HL-60 (cell line): ENCODE measurements at regions not wholly inside any gene's neighbourhood (a gene's known extent, or its start where the extent isn't known, plus 50 kb on each side); places are given as distances from the start of the nearest gene placed in this dataset.

Source experiments
- DNase-seq, 2 experiments: peaks; one replicate each; pipeline ENCODE4 v3.0.0-alpha.2; 2010 to 2020; ENCODE audit warnings: low read depth in 1 of 2, low spot score in 1 of 2
- H3K27ac ChIP-seq: fragments of 250-450 bp; sonication (Bioruptor Pico); replicated peaks from 2 replicates; pipeline ENCODE4 v1.5.1; 2020; ENCODE audit warnings: mild to moderate bottlenecking, moderate library complexity
- H3K27me3 ChIP-seq: fragments of 250-450 bp; sonication (Bioruptor Pico); 2 replicates; pipeline ENCODE4 v1.5.1; 2021; ENCODE audit warnings: mild to moderate bottlenecking, moderate library complexity; ENCODE audit not compliant: insufficient read depth, poor library complexity, severe bottlenecking
- H3K4me3 ChIP-seq: replicated peaks from 2 replicates; pipeline ENCODE4 v1.5.1; 2011; ENCODE audit warnings: mild to moderate bottlenecking, control low read depth, low read length; ENCODE audit not compliant: insufficient read depth
- CTCF ChIP-seq: IDR thresholded peaks from one replicate; pipeline ENCODE4 v1.5.1; 2011; ENCODE audit warnings: low read length, control low read depth, inconsistent platforms; ENCODE audit not compliant: insufficient read depth
- GABPA ChIP-seq: IDR thresholded peaks from 2 replicates; pipeline ENCODE4 v1.6.1; 2012; ENCODE audit warnings: low read depth
- POLR2AphosphoS5 ChIP-seq: IDR thresholded peaks from 2 replicates; pipeline ENCODE4 v1.6.1; 2012; ENCODE audit warnings: low read depth
- REST ChIP-seq: IDR thresholded peaks from 2 replicates; pipeline ENCODE4 v1.6.1; 2012; ENCODE audit warnings: low read depth; ENCODE audit not compliant: insufficient replicate concordance
- SPI1 ChIP-seq: IDR thresholded peaks from 2 replicates; pipeline ENCODE4 v1.6.1; 2012; ENCODE audit warnings: low read depth, mild to moderate bottlenecking, borderline replicate concordance

- Histone ChIP-seq H3K27ac (no peak overlapping the region), H3K4me3 (no peak overlapping the region), H3K27me3 (no peaks in the 10 kb centered on the region)
- no peak for DNase-seq
- TF ChIP-seq CTCF (no peak), POLR2AphosphoS5 (no peak), GABPA (no peak), SPI1 (no peak), REST (no peak)
Measured at GRCh38 chr10:78614267-78614666, 454.5 kb upstream of the ZMIZ1 start.

GRCh38 chr10:78614744-78615143 lies 454.0 kb upstream of the ZMIZ1 start:
- Histone ChIP-seq H3K4me3 (no peak overlapping the region), H3K27ac (no peak overlapping the region), H3K27me3 (no peaks in the 10 kb centered on the region)
- TF ChIP-seq POLR2AphosphoS5 (no peak), GABPA (no peak), REST (no peak)
- no peak for DNase-seq

GRCh38 chr10:78616125-78616695 lies 452.6 kb upstream of the ZMIZ1 start:
- H3K4me3 ChIP-seq, result no peak overlapping the region
- H3K27me3 ChIP-seq, result no peaks in the 10 kb centered on the region
- H3K27ac ChIP-seq, result no peak overlapping the region
- DNase-seq, result no peak
- TF ChIP-seq REST, result no peak
- TF ChIP-seq GABPA, result no peak
- TF ChIP-seq POLR2AphosphoS5, result no peak
- no peak for TF ChIP-seq CTCF
- no peak for TF ChIP-seq SPI1

GRCh38 chr10:78617115-78617514 lies 451.7 kb upstream of the ZMIZ1 start:
- DNase-seq, result no peak
- H3K27me3 ChIP-seq, result no peaks in the 10 kb centered on the region

More at GRCh38 chr10:78617115-78617514, 451.7 kb upstream of the ZMIZ1 start:
- H3K27ac ChIP-seq, result no peak overlapping the region
- H3K4me3 ChIP-seq, result no peak overlapping the region
- no peak for TF ChIP-seq SPI1
- TF ChIP-seq REST, result no peak
- TF ChIP-seq GABPA, result no peak
- no peak for TF ChIP-seq POLR2AphosphoS5
- no peak for TF ChIP-seq CTCF
